HepG2 (cell line): ENCODE measurements at regions not wholly inside any gene's neighbourhood (a gene's known extent, or its start where the extent isn't known, plus 50 kb on each side); places are given as distances from the start of the nearest gene placed in this dataset.

Source experiments
- ATAC-seq: fragments of 200-7000 bp; cut with Tn5 transposase; 3 replicates; pipeline ENCODE4 v1.9.1; 2020; ENCODE audit warnings: mild to moderate bottlenecking, moderate library complexity
- BruUV-seq: library from RNA; stranded (reverse); fragments of 400-500 nt; replicated peaks from 2 replicates; lab custom pipeline; 2021; lab: Mats Ljungman, UMichigan
- CTCF ChIA-PET: fragments of 300-600 bp; formaldehyde crosslinking; extraction: SDS; loops from one replicate; lab custom pipeline; 2021; ENCODE audit warnings: low total read pairs, inconsistent platforms, low intra/inter-chr PET ratio; lab: Yijun Ruan, JAX
- POLR2A ChIA-PET: fragments of 350-600 bp; sonication (Branson Sonifier 250); formaldehyde crosslinking; loops from one replicate; lab custom pipeline; 2020; ENCODE audit warnings: antibody characterized with exemption, inconsistent platforms; lab: Yijun Ruan, JAX
- DNase-seq: peaks from one replicate; pipeline ENCODE4 v3.0.0-alpha.2; 2015; ENCODE audit warnings: low spot score
- FAIRE-seq: peaks from 3 replicates; lab custom pipeline; 2011; peaks lifted over from hg19 to GRCh38; lab: Jason Lieb, UNC
- H2AFZ ChIP-seq: one replicate; pipeline ENCODE4 v1.6.1; 2011; ENCODE audit warnings: low read length, inconsistent platforms
- H3K27ac ChIP-seq: fragments of 300-600 bp; 3 replicates; pipeline ENCODE4 v1.8.0; 2011; ENCODE audit warnings: mixed run types, mild to moderate bottlenecking, mixed read lengths, low read length, inconsistent platforms; ENCODE audit not compliant: insufficient read depth; ENCODE audit errors: extremely low read length
- H3K27me3 ChIP-seq, 2 experiments: fragments of 200-600 bp in 1 of 2; 2 replicates in 1 of 2; 3 replicates in 1 of 2; pipeline versions ENCODE4 v1.6.0 to v1.8.0; 2011; ENCODE audit warnings: low read length in 2 of 2, mild to moderate bottlenecking in 2 of 2, moderate library complexity in 2 of 2, inconsistent platforms in 1 of 2; ENCODE audit not compliant: insufficient read depth in 2 of 2, control insufficient read depth in 1 of 2
- H3K36me3 ChIP-seq, 2 experiments: fragments of 200-600 bp in 1 of 2; replicated peaks in 1 of 2; 2 replicates in 1 of 2; 3 replicates in 1 of 2; pipeline versions ENCODE4 v1.5.1 to v1.8.0; 2011; ENCODE audit warnings: low read length in 2 of 2, inconsistent platforms in 1 of 2; ENCODE audit not compliant: insufficient read depth in 2 of 2, control insufficient read depth in 1 of 2
- H3K4me1 ChIP-seq: 2 replicates; pipeline ENCODE4 v1.5.1; 2012; ENCODE audit warnings: low read length, inconsistent platforms; ENCODE audit not compliant: insufficient read depth
- H3K4me2 ChIP-seq: 2 replicates; pipeline ENCODE4 v1.6.0; 2011; ENCODE audit warnings: low read depth, low read length, inconsistent platforms
- H3K4me3 ChIP-seq, 3 experiments: fragments of 200-600 bp in 1 of 3; sonication (generic), shearing (Covaris generic) in 1 of 3; replicated peaks in 1 of 3; 2 replicates each; pipeline ENCODE4 v1.5.1; 2011 to 2016; ENCODE audit warnings: low read length in 3 of 3, inconsistent platforms in 2 of 3, low read depth in 2 of 3, mild to moderate bottlenecking in 2 of 3, control low read depth in 1 of 3, mixed read lengths in 1 of 3; ENCODE audit not compliant: insufficient read depth in 1 of 3
- H3K79me2 ChIP-seq: one replicate; pipeline ENCODE4 v1.6.1; 2011; ENCODE audit warnings: low read length, inconsistent platforms; ENCODE audit not compliant: insufficient read depth
- H3K9ac ChIP-seq: 2 replicates; pipeline ENCODE4 v1.6.0; 2011; ENCODE audit warnings: mild to moderate bottlenecking, low read depth, low read length, inconsistent platforms; ENCODE audit not compliant: insufficient read depth
- H3K9me3 ChIP-seq: 2 replicates; pipeline ENCODE4 v1.5.1; 2012; ENCODE audit warnings: mild to moderate bottlenecking, low read length
- H4K20me1 ChIP-seq: 2 replicates; pipeline ENCODE4 v1.6.0; 2011; ENCODE audit warnings: inconsistent platforms, mild to moderate bottlenecking, low read length, moderate library complexity; ENCODE audit not compliant: insufficient read depth
- AGO1 ChIP-seq: fragments of 200-400 bp; formaldehyde crosslinking; IDR thresholded peaks from 2 replicates; pipeline ENCODE4 v1.6.1; 2017; ENCODE audit warnings: mild to moderate bottlenecking, low read depth, low read length, moderate library complexity; ENCODE audit not compliant: poor library complexity, severe bottlenecking
- CEBPB ChIP-seq: IDR thresholded peaks from 2 replicates; pipeline ENCODE4 v1.6.1; 2011; ENCODE audit warnings: low read depth, low read length, improper control_type of control experiment, borderline replicate concordance
- KDM3A ChIP-seq: IDR thresholded peaks from 2 replicates; pipeline ENCODE4 v1.6.1; 2018; ENCODE audit warnings: low read depth, missing compliant biosample characterization
- NFATC3 ChIP-seq: sonication (generic); formaldehyde crosslinking; IDR thresholded peaks from 2 replicates; pipeline ENCODE4 v1.5.1; 2020; ENCODE audit warnings: mild to moderate bottlenecking, missing genetic modification reagents
- ZBTB20 ChIP-seq: sonication (generic); formaldehyde crosslinking; IDR thresholded peaks from 2 replicates; pipeline ENCODE4 v1.8.1; 2023; ENCODE audit warnings: missing genetic modification reagents, low read depth, mild to moderate bottlenecking, borderline replicate concordance
- ZNF17 ChIP-seq: sonication (generic); formaldehyde crosslinking; IDR thresholded peaks from 2 replicates; pipeline ENCODE4 v1.5.0; 2020; ENCODE audit warnings: mild to moderate bottlenecking, missing genetic modification reagents
- WGBS: methylation state at CpG from one replicate; pipeline ENCODE4 v1.1.6; 2017; ENCODE audit warnings: low lambda C conversion rate; 5-methylcytosine and 5-hydroxymethylcytosine counted together
- in situ Hi-C: cut with HindIII; loops from 2 replicates; pipeline ENCODE4 v1.10.0; 2017; ENCODE audit warnings: low pct_unique_long_range_greater_than_20kb; ENCODE audit not compliant: extremely low pct_ligation_motif_present
- intact Hi-C: fragments of 100-400 bp; cut with micrococcal nuclease; formaldehyde crosslinking; loops from one replicate; pipeline ENCODE4 v1.10.0; 2022; ENCODE audit not compliant: unreplicated experiment
- TF ChIP-seq, protein P1 (sequence below): IDR thresholded peaks from 2 replicates; pipeline ENCODE4 v1.6.1; 2016; ENCODE audit warnings: mild to moderate bottlenecking, missing biosample characterization, missing genetic modification reagents
- TF ChIP-seq, protein P2 (sequence below): sonication (generic); formaldehyde crosslinking; conservative IDR thresholded peaks from 2 replicates; pipeline ENCODE4 v1.4.0; 2020; ENCODE audit warnings: missing genetic modification reagents
- TF ChIP-seq, protein P3 (sequence below): sonication (generic); formaldehyde crosslinking; IDR thresholded peaks from 2 replicates; pipeline ENCODE4 v1.4.0; 2020; ENCODE audit warnings: missing genetic modification reagents

DNA sequence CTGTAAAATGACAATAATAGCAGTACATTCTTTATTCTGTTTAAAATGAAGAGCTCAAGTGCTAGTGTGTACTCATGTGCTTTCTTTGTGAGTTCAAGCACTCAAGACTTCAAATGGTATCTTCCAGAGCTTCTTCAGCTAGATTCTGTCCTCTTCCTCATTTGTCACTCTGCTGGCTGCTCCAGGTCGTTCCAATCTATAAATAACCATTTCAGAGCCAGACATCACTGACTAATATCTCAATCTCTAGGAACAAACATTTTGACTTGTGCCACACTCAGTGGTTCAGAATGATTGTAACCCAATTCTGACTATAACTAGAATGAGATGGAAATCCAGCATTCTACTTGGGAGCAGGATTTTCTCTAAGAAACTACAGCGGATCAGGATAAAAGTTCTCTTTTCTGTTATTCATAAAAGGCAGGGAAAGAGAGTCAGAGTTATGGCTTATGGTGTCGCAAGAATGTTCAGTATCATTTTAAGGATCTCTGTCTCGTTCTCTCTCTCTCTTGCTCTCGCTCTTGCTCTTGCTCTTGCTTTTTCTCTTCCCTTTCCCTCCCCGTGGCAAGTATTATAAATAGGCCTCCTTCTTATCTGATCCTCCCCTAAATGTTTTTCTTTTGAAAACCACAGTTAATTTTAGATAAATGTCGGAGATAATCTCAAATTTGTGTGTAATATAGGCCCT is 116.3 kb upstream of the MAF start:
- WGBS = 41% methylated on average over 7 of the region's 7 CpGs
- FAIRE-seq = no peak
- BruUV-seq = no TSS peak
- H2AFZ ChIP-seq = no peak overlapping the region
- H3K4me2 ChIP-seq = no peak overlapping the region
- intact Hi-C loops (no loop called here), in situ Hi-C loops (no loop called here)
- no peaks in the 10 kb centered on the region for H3K4me1 ChIP-seq
- H4K20me1 ChIP-seq = no peaks in the 10 kb centered on the region
- no peaks in the 10 kb centered on the region for H3K36me3 ChIP-seq
- H3K4me3 ChIP-seq = no peak overlapping the region
- no peak overlapping the region for H3K27ac ChIP-seq
- peaks cover 14% of the 10 kb centered on the region; the same call in 1 of the 2 replicates for H3K9me3 ChIP-seq
- no peaks in the 10 kb centered on the region for H3K27me3 ChIP-seq
- ATAC-seq = no peak
- H3K79me2 ChIP-seq = no peaks in the 10 kb centered on the region
- H3K9ac ChIP-seq = no peak overlapping the region
- CTCF ChIA-PET = no interaction called here
- POLR2A ChIA-PET = no interaction called here
- TF ChIP-seq AGO1 (no peak), CEBPB (peak; percentile 17; the same call in 1 of the 2 replicates), ZNF17 (CRISPR knock-in tag) (no peak)
- TF ChIP-seq, protein P1, sequence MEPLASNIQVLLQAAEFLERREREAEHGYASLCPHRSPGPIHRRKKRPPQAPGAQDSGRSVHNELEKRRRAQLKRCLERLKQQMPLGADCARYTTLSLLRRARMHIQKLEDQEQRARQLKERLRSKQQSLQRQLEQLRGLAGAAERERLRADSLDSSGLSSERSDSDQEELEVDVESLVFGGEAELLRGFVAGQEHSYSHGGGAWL (CRISPR knock-in tag) = no peak
- TF ChIP-seq, all 625 proteins: peak for 1
- DNase-seq = no peak

DNA sequence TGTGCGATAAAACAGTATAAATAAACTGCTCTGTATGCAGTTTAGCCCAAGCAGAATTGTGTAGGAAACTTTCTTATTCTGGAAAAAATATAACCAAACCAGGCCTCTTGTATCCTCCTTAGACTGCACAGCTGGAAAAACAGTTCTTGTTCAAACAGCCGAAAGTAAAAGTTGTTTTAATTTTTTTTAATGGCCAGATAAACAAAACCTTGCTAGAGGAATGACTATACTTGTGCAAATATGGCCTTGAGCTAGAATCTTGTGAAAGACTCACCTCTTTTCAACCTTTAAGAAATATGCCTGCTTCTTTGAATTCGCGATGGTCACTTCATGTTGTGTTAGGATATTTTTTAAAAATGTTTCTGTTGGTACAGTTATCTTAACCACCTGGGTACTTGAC is 114.5 kb upstream of the MAF start:
- Histone ChIP-seq H2AFZ (no peak overlapping the region), H3K36me3 (no peaks in the 10 kb centered on the region), H3K4me3 (no peak overlapping the region), H3K9me3 (peaks cover 29% of the 10 kb centered on the region; the same call in 1 of the 2 replicates), H3K4me1 (no peaks in the 10 kb centered on the region), H3K27me3 (no peaks in the 10 kb centered on the region), H3K4me2 (no peak overlapping the region), H4K20me1 (no peaks in the 10 kb centered on the region), H3K9ac (no peak overlapping the region), H3K79me2 (no peaks in the 10 kb centered on the region), H3K27ac (no peak overlapping the region)
- in situ Hi-C loops (no loop called here), intact Hi-C loops (no loop called here)
- ChIA-PET POLR2A (no interaction called here), CTCF (no interaction called here)
- FAIRE-seq (no peak), ATAC-seq (no peak), DNase-seq (no peak)
- no TSS peak for BruUV-seq
- 11% methylated on average over 4 of the region's 4 CpGs for WGBS
- TF ChIP-seq NFATC3 = no peak
- TF ChIP-seq ZBTB20 (CRISPR knock-in tag) = no peak
- TF ChIP-seq KDM3A = no peak
- TF ChIP-seq, protein P2, sequence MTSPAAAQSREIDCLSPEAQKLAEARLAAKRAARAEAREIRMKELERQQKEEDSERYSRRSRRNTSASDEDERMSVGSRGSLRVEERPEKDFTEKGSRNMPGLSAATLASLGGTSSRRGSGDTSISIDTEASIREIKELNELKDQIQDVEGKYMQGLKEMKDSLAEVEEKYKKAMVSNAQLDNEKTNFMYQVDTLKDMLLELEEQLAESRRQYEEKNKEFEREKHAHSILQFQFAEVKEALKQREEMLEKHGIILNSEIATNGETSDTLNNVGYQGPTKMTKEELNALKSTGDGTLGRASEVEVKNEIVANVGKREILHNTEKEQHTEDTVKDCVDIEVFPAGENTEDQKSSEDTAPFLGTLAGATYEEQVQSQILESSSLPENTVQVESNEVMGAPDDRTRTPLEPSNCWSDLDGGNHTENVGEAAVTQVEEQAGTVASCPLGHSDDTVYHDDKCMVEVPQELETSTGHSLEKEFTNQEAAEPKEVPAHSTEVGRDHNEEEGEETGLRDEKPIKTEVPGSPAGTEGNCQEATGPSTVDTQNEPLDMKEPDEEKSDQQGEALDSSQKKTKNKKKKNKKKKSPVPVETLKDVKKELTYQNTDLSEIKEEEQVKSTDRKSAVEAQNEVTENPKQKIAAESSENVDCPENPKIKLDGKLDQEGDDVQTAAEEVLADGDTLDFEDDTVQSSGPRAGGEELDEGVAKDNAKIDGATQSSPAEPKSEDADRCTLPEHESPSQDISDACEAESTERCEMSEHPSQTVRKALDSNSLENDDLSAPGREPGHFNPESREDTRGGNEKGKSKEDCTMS = no peak
- TF ChIP-seq, protein P3, sequence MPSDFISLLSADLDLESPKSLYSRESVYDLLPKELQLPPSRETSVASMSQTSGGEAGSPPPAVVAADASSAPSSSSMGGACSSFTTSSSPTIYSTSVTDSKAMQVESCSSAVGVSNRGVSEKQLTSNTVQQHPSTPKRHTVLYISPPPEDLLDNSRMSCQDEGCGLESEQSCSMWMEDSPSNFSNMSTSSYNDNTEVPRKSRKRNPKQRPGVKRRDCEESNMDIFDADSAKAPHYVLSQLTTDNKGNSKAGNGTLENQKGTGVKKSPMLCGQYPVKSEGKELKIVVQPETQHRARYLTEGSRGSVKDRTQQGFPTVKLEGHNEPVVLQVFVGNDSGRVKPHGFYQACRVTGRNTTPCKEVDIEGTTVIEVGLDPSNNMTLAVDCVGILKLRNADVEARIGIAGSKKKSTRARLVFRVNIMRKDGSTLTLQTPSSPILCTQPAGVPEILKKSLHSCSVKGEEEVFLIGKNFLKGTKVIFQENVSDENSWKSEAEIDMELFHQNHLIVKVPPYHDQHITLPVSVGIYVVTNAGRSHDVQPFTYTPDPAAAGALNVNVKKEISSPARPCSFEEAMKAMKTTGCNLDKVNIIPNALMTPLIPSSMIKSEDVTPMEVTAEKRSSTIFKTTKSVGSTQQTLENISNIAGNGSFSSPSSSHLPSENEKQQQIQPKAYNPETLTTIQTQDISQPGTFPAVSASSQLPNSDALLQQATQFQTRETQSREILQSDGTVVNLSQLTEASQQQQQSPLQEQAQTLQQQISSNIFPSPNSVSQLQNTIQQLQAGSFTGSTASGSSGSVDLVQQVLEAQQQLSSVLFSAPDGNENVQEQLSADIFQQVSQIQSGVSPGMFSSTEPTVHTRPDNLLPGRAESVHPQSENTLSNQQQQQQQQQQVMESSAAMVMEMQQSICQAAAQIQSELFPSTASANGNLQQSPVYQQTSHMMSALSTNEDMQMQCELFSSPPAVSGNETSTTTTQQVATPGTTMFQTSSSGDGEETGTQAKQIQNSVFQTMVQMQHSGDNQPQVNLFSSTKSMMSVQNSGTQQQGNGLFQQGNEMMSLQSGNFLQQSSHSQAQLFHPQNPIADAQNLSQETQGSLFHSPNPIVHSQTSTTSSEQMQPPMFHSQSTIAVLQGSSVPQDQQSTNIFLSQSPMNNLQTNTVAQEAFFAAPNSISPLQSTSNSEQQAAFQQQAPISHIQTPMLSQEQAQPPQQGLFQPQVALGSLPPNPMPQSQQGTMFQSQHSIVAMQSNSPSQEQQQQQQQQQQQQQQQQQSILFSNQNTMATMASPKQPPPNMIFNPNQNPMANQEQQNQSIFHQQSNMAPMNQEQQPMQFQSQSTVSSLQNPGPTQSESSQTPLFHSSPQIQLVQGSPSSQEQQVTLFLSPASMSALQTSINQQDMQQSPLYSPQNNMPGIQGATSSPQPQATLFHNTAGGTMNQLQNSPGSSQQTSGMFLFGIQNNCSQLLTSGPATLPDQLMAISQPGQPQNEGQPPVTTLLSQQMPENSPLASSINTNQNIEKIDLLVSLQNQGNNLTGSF (CRISPR knock-in tag) = no peak
